Neural cell (in vitro differentiated cells): ENCODE measurements at regions not wholly inside any gene's neighbourhood (a gene's known extent, or its start where the extent isn't known, plus 50 kb on each side); places are given as distances from the start of the nearest gene placed in this dataset.

ENCODE experiments used
- H2AFZ ChIP-seq: fragments of 200-600, 300-800 bp; sonication (generic), shearing (Covaris generic); 2 replicates; pipeline ENCODE4 v1.6.0; 2014; ENCODE audit warnings: low read depth, mild to moderate bottlenecking, antibody characterized with exemption, low read length, moderate library complexity
- H3F3A ChIP-seq: fragments of 200-600 bp; shearing (Covaris generic); 2 replicates; pipeline ENCODE4 v1.6.1; 2016; ENCODE audit warnings: mild to moderate bottlenecking, moderate library complexity, mixed read lengths, antibody characterized with exemption, low read length; ENCODE audit not compliant: insufficient read depth, poor library complexity, severe bottlenecking
- H3K27ac ChIP-seq: fragments of 200-600, 300-800 bp; sonication (generic), shearing (Covaris generic); 2 replicates; pipeline ENCODE4 v1.5.1; 2014; ENCODE audit warnings: mild to moderate bottlenecking, low read length, moderate library complexity
- H3K27me3 ChIP-seq: fragments of 300-800, 200-600 bp; sonication (generic), shearing (Covaris generic); 2 replicates; pipeline ENCODE4 v1.6.0; 2014; ENCODE audit warnings: mild to moderate bottlenecking, low read depth, low read length, moderate library complexity; ENCODE audit not compliant: insufficient read depth
- H3K36me3 ChIP-seq: fragments of 300-800, 200-600 bp; sonication (generic), shearing (Covaris generic); 2 replicates; pipeline ENCODE4 v1.5.1; 2014; ENCODE audit warnings: mild to moderate bottlenecking, antibody characterized with exemption, low read length, moderate library complexity; ENCODE audit not compliant: insufficient read depth
- H3K4me2 ChIP-seq: fragments of 300-800, 200-600 bp; sonication (generic), shearing (Covaris generic); 2 replicates; pipeline ENCODE4 v1.6.0; 2014; ENCODE audit warnings: mild to moderate bottlenecking, low read length
- H3K4me3 ChIP-seq: fragments of 300-800, 200-600 bp; sonication (generic), shearing (Covaris generic); 2 replicates; pipeline ENCODE4 v1.5.1; 2014; ENCODE audit warnings: mild to moderate bottlenecking, low read length, moderate library complexity
- H3K79me2 ChIP-seq: fragments of 200-600 bp; shearing (Covaris generic); replicated peaks from 2 replicates; pipeline ENCODE4 v1.6.0; 2014; ENCODE audit warnings: mild to moderate bottlenecking, low read length, moderate library complexity; ENCODE audit not compliant: insufficient read depth
- H3K9ac ChIP-seq: fragments of 300-800, 200-600 bp; sonication (generic), shearing (Covaris generic); 2 replicates; pipeline ENCODE4 v1.6.1; 2016; ENCODE audit warnings: mild to moderate bottlenecking, low read length, mixed read lengths
- H3K9me2 ChIP-seq: fragments of 200-600 bp; shearing (Covaris generic); 2 replicates; pipeline ENCODE4 v1.6.1; 2016; ENCODE audit warnings: mild to moderate bottlenecking, low read length, mixed read lengths; ENCODE audit not compliant: insufficient read depth
- H3K9me3 ChIP-seq: fragments of 200-600, 300-800 bp; sonication (generic), shearing (Covaris generic); 2 replicates; pipeline ENCODE4 v1.6.1; 2016; ENCODE audit warnings: mild to moderate bottlenecking, mixed run types, low read length, moderate library complexity, mixed read lengths
- H4K20me1 ChIP-seq: fragments of 200-600 bp; shearing (Covaris generic); 2 replicates; pipeline ENCODE4 v1.6.1; 2016; ENCODE audit warnings: mild to moderate bottlenecking, mixed run types; ENCODE audit not compliant: insufficient read depth
- EP300 ChIP-seq: fragments of 450-650 bp; conservative IDR thresholded peaks from 2 replicates; pipeline ENCODE4 v1.6.1; 2014; ENCODE audit warnings: antibody characterized with exemption, mild to moderate bottlenecking, moderate library complexity; ENCODE audit not compliant: poor library complexity, severe bottlenecking
- EZH2 ChIP-seq: fragments of 200-600, 300-800 bp; shearing (Covaris generic), sonication (generic); IDR thresholded peaks from 2 replicates; pipeline ENCODE4 v1.6.1; 2014; ENCODE audit warnings: antibody characterized with exemption, low read length, borderline replicate concordance, mild to moderate bottlenecking; ENCODE audit not compliant: insufficient read depth, poor library complexity, severe bottlenecking
- MXI1 ChIP-seq: fragments of 450-650 bp; conservative IDR thresholded peaks from 2 replicates; pipeline ENCODE4 v1.6.1; 2014; ENCODE audit warnings: antibody characterized with exemption, mild to moderate bottlenecking; ENCODE audit not compliant: poor library complexity, severe bottlenecking
- POLR2AphosphoS5 ChIP-seq: IDR thresholded peaks from 2 replicates; pipeline ENCODE4 v1.6.1; 2012
- RAD21 ChIP-seq: fragments of 450-650 bp; conservative IDR thresholded peaks from 2 replicates; pipeline ENCODE4 v1.6.1; 2014; ENCODE audit warnings: antibody characterized with exemption, mild to moderate bottlenecking, moderate library complexity
- SMC3 ChIP-seq: fragments of 450-650 bp; conservative IDR thresholded peaks from 2 replicates; pipeline ENCODE4 v1.6.1; 2014; ENCODE audit warnings: antibody characterized with exemption, mild to moderate bottlenecking, moderate library complexity; ENCODE audit not compliant: poor library complexity
- TAF1 ChIP-seq: IDR thresholded peaks from 2 replicates; pipeline ENCODE4 v1.6.1; 2012; ENCODE audit warnings: low read depth
- TF ChIP-seq, protein P1 (sequence below): fragments of 450-650 bp; IDR thresholded peaks from 2 replicates; pipeline ENCODE4 v1.5.1; 2014; ENCODE audit warnings: antibody characterized with exemption, mild to moderate bottlenecking, moderate library complexity; ENCODE audit not compliant: poor library complexity, severe bottlenecking
- TF ChIP-seq, protein P2 (sequence below): IDR thresholded peaks from 2 replicates; pipeline ENCODE4 v1.6.1; 2012; ENCODE audit warnings: borderline replicate concordance

DNA sequence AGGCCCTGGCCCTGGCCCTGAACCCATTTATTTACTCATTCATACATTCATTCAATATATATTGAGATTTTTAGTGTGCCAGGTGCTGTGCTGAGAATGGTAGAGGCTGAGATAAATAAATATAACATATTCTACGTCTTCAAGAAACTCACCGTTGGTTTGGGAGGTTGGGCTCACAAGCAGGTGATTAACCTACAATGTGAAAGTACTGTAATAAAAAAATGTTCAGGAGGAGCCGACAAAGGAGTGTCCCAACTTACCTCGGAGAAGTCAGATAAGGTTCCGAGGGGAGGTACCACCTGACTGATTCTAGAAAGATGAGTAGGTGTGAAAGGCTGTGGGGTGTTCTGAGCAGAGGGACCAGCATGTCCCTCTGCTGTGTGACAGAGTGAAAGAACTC lies 479.6 kb upstream of the KLF4 start:
- Histone ChIP-seq H3K27ac (no peak overlapping the region), H3K9ac (no peak overlapping the region), H3K4me2 (no peak overlapping the region), H3K4me3 (no peak overlapping the region), H3K9me2 (no peaks in the 10 kb centered on the region), H3K79me2 (no peaks in the 10 kb centered on the region), H3K9me3 (no peaks in the 10 kb centered on the region), H3K36me3 (no peaks in the 10 kb centered on the region), H2AFZ (no peak overlapping the region), H4K20me1 (no peaks in the 10 kb centered on the region), H3F3A (no peaks in the 10 kb centered on the region), H3K27me3 (no peaks in the 10 kb centered on the region)
- TF ChIP-seq SMC3, result no peak
- TF ChIP-seq POLR2AphosphoS5, result no peak
- TF ChIP-seq, protein P1, sequence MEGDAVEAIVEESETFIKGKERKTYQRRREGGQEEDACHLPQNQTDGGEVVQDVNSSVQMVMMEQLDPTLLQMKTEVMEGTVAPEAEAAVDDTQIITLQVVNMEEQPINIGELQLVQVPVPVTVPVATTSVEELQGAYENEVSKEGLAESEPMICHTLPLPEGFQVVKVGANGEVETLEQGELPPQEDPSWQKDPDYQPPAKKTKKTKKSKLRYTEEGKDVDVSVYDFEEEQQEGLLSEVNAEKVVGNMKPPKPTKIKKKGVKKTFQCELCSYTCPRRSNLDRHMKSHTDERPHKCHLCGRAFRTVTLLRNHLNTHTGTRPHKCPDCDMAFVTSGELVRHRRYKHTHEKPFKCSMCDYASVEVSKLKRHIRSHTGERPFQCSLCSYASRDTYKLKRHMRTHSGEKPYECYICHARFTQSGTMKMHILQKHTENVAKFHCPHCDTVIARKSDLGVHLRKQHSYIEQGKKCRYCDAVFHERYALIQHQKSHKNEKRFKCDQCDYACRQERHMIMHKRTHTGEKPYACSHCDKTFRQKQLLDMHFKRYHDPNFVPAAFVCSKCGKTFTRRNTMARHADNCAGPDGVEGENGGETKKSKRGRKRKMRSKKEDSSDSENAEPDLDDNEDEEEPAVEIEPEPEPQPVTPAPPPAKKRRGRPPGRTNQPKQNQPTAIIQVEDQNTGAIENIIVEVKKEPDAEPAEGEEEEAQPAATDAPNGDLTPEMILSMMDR, result no peak
- no peak for TF ChIP-seq TAF1
- no peak for TF ChIP-seq EP300
- no peak for TF ChIP-seq MXI1
- TF ChIP-seq RAD21, result no peak
- no peak for TF ChIP-seq EZH2
- TF ChIP-seq, protein P2, sequence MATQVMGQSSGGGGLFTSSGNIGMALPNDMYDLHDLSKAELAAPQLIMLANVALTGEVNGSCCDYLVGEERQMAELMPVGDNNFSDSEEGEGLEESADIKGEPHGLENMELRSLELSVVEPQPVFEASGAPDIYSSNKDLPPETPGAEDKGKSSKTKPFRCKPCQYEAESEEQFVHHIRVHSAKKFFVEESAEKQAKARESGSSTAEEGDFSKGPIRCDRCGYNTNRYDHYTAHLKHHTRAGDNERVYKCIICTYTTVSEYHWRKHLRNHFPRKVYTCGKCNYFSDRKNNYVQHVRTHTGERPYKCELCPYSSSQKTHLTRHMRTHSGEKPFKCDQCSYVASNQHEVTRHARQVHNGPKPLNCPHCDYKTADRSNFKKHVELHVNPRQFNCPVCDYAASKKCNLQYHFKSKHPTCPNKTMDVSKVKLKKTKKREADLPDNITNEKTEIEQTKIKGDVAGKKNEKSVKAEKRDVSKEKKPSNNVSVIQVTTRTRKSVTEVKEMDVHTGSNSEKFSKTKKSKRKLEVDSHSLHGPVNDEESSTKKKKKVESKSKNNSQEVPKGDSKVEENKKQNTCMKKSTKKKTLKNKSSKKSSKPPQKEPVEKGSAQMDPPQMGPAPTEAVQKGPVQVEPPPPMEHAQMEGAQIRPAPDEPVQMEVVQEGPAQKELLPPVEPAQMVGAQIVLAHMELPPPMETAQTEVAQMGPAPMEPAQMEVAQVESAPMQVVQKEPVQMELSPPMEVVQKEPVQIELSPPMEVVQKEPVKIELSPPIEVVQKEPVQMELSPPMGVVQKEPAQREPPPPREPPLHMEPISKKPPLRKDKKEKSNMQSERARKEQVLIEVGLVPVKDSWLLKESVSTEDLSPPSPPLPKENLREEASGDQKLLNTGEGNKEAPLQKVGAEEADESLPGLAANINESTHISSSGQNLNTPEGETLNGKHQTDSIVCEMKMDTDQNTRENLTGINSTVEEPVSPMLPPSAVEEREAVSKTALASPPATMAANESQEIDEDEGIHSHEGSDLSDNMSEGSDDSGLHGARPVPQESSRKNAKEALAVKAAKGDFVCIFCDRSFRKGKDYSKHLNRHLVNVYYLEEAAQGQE, result no peak

DNA sequence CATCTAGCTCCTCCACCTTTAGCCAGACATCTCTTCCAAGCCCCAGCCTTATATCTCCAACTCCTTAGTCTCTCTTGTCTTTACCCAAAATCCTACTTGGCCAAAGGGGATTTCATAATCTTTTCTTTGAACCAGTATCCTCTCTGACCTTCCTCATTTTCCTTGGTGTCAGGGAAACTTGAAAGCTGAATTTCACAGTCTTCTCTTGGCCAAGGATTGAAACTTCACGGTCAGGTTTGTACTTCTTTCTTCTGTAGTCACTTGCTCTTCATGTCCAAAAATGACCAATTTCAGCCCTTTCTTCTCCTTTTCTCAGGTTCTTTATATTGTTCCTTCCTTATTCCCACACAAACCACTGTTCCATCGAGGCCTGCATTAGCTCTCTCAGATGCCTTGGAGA lies 473.7 kb upstream of the KLF4 start:
- no peaks in the 10 kb centered on the region for H4K20me1 ChIP-seq
- H3K9me3 ChIP-seq, result no peaks in the 10 kb centered on the region
- H3K9me2 ChIP-seq, result no peaks in the 10 kb centered on the region
- H3K4me3 ChIP-seq, result no peak overlapping the region
- no peaks in the 10 kb centered on the region for H3F3A ChIP-seq
- no peak for TF ChIP-seq POLR2AphosphoS5
- TF ChIP-seq EP300, result no peak
- no peaks in the 10 kb centered on the region for H3K79me2 ChIP-seq
- no peak overlapping the region for H3K4me2 ChIP-seq
- H3K27ac ChIP-seq, result no peak overlapping the region
- no peak overlapping the region for H3K9ac ChIP-seq
- H3K36me3 ChIP-seq, result no peaks in the 10 kb centered on the region
- no peaks in the 10 kb centered on the region for H3K27me3 ChIP-seq
- no peak overlapping the region for H2AFZ ChIP-seq

DNA sequence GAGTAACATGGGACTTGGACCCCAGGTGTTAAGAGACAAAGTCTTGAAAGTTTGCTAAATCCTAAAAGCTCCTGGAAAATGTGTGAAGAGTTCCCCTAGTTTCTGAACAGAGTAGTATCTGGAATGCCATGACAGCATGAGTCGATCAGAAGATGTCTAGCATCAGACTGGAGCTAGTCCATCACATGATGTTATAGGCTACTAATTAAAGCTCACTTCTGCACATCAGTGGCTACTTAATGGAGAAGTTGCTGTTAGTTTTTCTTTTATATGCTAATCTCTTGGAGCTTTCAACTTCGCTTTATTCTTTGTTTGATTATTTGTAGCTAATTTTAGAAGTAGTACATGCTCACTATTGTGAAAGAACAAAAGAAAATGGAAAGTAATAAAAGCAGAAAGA lies 471.3 kb upstream of the KLF4 start:
- H3K9me2 ChIP-seq, result no peaks in the 10 kb centered on the region
- H3K4me2 ChIP-seq, result no peak overlapping the region
- no peaks in the 10 kb centered on the region for H3K36me3 ChIP-seq
- no peaks in the 10 kb centered on the region for H3K27me3 ChIP-seq
- H2AFZ ChIP-seq, result no peak overlapping the region
- no peaks in the 10 kb centered on the region for H4K20me1 ChIP-seq
- no peak for TF ChIP-seq RAD21
- no peak for TF ChIP-seq EZH2
- TF ChIP-seq, protein P1, result no peak
- TF ChIP-seq, protein P2, result no peak
- TF ChIP-seq SMC3, result no peak
- TF ChIP-seq EP300, result no peak
- TF ChIP-seq POLR2AphosphoS5, result no peak
- no peak for TF ChIP-seq TAF1
- H3K79me2 ChIP-seq, result no peaks in the 10 kb centered on the region
- H3K9me3 ChIP-seq, result no peaks in the 10 kb centered on the region
- H3F3A ChIP-seq, result no peaks in the 10 kb centered on the region
- H3K4me3 ChIP-seq, result no peak overlapping the region
- H3K9ac ChIP-seq, result no peak overlapping the region
- no peak overlapping the region for H3K27ac ChIP-seq
